ENCODE measurements at regions not wholly inside any gene's neighbourhood (a gene's known extent, or its start where the extent isn't known, plus 50 kb on each side); places are given as distances from the start of the nearest gene placed in this dataset.

DNA sequence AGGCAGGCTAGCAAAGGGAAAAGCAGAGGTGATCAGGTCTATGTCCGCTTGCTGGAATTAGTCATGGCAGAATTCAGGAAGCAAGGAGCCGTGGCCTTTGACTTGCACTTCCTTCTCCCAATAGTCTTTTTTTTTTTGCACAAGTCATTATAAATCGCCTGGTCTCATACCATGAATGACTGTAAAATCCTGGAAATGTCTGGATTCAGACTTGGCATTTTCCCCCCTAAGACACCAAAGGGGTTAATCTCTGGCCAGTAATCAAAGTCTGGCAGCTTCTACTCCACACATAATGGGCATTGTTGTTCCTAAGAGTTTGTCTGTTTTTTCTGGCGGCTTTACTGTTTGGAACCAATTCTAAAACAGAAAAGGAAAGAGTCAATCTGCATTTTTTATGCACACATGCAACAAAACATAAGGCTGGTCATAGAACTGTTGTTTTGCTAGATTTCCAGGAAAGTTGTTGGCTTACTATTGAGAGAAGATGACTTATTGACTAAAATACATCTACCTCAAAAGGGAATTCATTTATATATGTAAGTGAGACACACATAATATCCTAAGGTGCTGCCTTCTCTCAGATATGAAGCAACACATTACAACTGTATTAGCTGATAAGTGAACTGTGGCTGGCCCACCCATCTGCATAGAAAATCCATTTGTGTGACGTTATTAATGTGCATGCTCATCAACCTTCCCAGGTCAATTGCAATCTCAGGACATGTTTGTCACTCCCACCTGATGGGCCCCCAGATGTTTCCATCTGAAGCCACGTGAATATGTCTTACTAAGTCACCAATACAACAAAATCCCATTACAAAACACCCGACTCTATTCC, 157.3 kb downstream of the BTG1 start:
- Histone ChIP-seq H3K4me1 (peaks cover 0 to 10% (median 0%) of the 10 kb centered on the region in 3 donors), H3K4me3 (no peak overlapping the region), H3K9me3 (no peaks in the 10 kb centered on the region), H3K27ac (peak overlapping the region in 1 of 4 donors; percentile 9), H3K27me3 (no peaks in the 10 kb centered on the region), H3K36me3 (no peaks in the 10 kb centered on the region)
- no peak for ATAC-seq
- intact Hi-C loops (cut with DNase I): no loop called here
- TF ChIP-seq CTCF (IDR thresholded peaks at IDR 0.05): no peak
- DNase-seq: no peak
- 75% methylated on average over 7 of the region's 7 CpGs for WGBS, 2 donors
- FAIRE-seq: no peak

DNA sequence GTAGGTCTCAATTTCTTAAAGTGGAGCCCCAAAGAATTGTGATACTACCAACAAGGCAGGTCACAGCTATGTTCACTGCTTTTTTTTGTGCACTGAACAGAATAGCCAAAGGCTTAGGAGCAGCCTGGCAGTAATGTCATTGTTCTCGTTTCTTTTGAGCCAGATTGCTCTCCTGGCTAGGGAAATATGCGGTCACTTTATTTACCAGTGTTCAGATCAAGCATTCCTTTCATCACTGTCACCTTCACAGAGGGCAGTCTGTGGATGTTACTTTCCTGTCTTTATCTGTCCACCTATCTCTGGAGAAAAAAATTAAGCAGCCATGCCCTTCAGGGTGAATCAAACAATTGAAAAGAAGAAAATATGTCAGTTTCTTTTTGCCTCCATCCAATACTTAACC, 159.6 kb downstream of the BTG1 start:
- peaks cover 0 to 10% (median 8%) of the 10 kb centered on the region in 3 donors for H3K4me1 ChIP-seq
- no peaks in the 10 kb centered on the region for H3K36me3 ChIP-seq
- no peaks in the 10 kb centered on the region for H3K9me3 ChIP-seq
- WGBS, 2 donors: 14 to 30% methylated on average over 2 of the region's 2 CpGs
- intact Hi-C loops (cut with DNase I): no loop called here
- no peak for DNase-seq
- no peak for FAIRE-seq
- no peak overlapping the region for H3K4me3 ChIP-seq
- no peaks in the 10 kb centered on the region for H3K27me3 ChIP-seq
- peak in 3 of 4 donors; percentile 45 to 82 (median 56) for ATAC-seq
- no peak overlapping the region for H3K27ac ChIP-seq
- TF ChIP-seq CTCF (IDR thresholded peaks at IDR 0.05): no peak

GRCh38 chr12:91985002-91985787, 160.5 kb downstream of the BTG1 start:
- intact Hi-C loops (cut with DNase I): no loop called here
- 67 to 69% methylated on average over 8 of the region's 8 CpGs for WGBS, 2 donors
- DNase-seq (no peak), FAIRE-seq (no peak), ATAC-seq (no peak)
- Histone ChIP-seq H3K27ac (no peak overlapping the region), H3K27me3 (no peaks in the 10 kb centered on the region), H3K36me3 (no peaks in the 10 kb centered on the region), H3K4me1 (peaks cover 0 to 10% (median 8%) of the 10 kb centered on the region in 3 donors), H3K9me3 (no peaks in the 10 kb centered on the region), H3K4me3 (no peak overlapping the region)
- no peak for TF ChIP-seq CTCF (IDR thresholded peaks at IDR 0.05)

GRCh38 chr12:91984556-91984955, 161.1 kb downstream of the BTG1 start:
- ATAC-seq (no peak), FAIRE-seq (no peak), DNase-seq (no peak)
- 69 to 72% methylated on average over 5 of the region's 5 CpGs for WGBS, 2 donors
- H3K27ac ChIP-seq: no peak overlapping the region
- intact Hi-C loops (cut with DNase I): no loop called here
- H3K27me3 ChIP-seq: no peaks in the 10 kb centered on the region
- no peaks in the 10 kb centered on the region for H3K36me3 ChIP-seq
- H3K4me3 ChIP-seq: no peak overlapping the region
- TF ChIP-seq CTCF (IDR thresholded peaks at IDR 0.05): no peak
- H3K4me1 ChIP-seq: peaks cover 0 to 10% (median 8%) of the 10 kb centered on the region in 3 donors
- H3K9me3 ChIP-seq: no peaks in the 10 kb centered on the region

All from pancreas (tissue), 10 donors.